Effector memory CD8-positive, alpha-beta T cell (primary cell): ENCODE measurements at regions not wholly inside any gene's neighbourhood (a gene's known extent, or its start where the extent isn't known, plus 50 kb on each side); places are given as distances from the start of the nearest gene placed in this dataset.

Experiments
- ATAC-seq: fragments of 150-1000 bp; cut with Tn5 transposase; replicated peaks from 2 replicates; pipeline ENCODE4 v1.10.0; 2021; ENCODE audit warnings: mild to moderate bottlenecking, moderate library complexity
- DNase-seq, 3 experiments: peaks; one replicate each; pipeline ENCODE4 v3.0.0; 2021
- H3K27ac Mint-ChIP-seq, 2 donors: one replicate each; pipeline ENCODE4 v1.8.0; 2022; ENCODE audit warnings: mild to moderate bottlenecking in 2 of 2, mixed read lengths in 2 of 2, moderate library complexity in 2 of 2
- H3K27me3 Mint-ChIP-seq, 2 donors: one replicate each; pipeline ENCODE4 v1.8.0; 2022; ENCODE audit warnings: mixed read lengths in 2 of 2
- H3K36me3 Mint-ChIP-seq: one replicate; pipeline ENCODE4 v1.8.0; 2022; ENCODE audit warnings: mild to moderate bottlenecking, moderate library complexity, mixed read lengths; ENCODE audit not compliant: insufficient read depth
- H3K4me1 Mint-ChIP-seq, 2 donors: one replicate each; pipeline ENCODE4 v1.8.0; 2022; ENCODE audit warnings: low read depth in 2 of 2, mixed read lengths in 2 of 2
- H3K4me3 Mint-ChIP-seq, 2 donors: one replicate each; pipeline ENCODE4 v1.8.0; 2022; ENCODE audit warnings: mild to moderate bottlenecking in 2 of 2, mixed read lengths in 2 of 2, moderate library complexity in 2 of 2
- H3K9me3 Mint-ChIP-seq, 2 donors: one replicate each; pipeline ENCODE4 v1.8.0; 2022; ENCODE audit warnings: mixed read lengths in 2 of 2

DNA sequence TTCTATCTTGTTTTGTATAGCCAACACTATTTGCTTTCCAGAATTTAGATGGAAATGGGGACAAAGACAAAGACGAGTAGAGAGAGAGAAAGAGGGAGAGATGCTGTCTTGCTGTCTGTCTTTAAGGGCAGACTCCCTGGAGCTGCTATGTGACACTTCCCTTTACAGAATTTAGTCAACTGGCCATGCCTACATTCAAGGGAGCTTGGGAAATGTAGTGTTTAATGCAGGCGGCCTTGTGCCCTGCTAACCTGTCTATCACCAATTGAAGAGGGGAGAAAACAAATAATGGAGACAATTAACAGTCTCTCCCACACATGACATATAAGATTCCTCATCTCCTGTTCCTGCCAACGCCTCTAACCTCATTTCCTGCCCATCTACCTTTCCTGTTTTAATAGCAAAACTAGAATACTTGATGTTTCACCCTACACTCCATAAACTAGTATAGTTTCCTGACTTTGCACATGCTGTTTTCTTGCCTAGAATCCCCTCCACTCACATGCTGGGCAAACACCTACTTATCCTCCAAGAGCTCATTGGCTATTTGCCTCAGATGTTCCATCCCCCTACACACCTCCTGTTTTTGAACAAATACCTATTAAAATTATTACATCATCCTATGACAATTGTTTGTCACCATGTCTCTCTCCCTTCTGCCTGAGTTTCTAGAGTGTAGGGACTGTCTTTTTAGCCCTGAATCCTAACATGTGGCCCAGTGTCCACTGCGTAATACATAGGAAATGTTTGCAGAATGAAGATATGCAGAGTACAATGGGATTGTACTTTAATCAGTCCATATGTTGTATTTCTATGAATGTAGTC, 117.2 kb downstream of the SLC25A24 start:
- Mint-ChIP-seq H3K27ac (peak overlapping the region in 1 of 2 donors; percentile 80), H3K4me3 (peak overlapping the region in 1 of 2 donors; percentile 31), H3K27me3 (peaks cover 0 to 12% of the 10 kb centered on the region in 2 donors), H3K4me1 (peaks cover 41 to 50% of the 10 kb centered on the region in 2 donors), H3K9me3 (no peaks in the 10 kb centered on the region), H3K36me3 (peaks cover 3% of the 10 kb centered on the region)
- ATAC-seq (no peak), DNase-seq (no peak)

DNA sequence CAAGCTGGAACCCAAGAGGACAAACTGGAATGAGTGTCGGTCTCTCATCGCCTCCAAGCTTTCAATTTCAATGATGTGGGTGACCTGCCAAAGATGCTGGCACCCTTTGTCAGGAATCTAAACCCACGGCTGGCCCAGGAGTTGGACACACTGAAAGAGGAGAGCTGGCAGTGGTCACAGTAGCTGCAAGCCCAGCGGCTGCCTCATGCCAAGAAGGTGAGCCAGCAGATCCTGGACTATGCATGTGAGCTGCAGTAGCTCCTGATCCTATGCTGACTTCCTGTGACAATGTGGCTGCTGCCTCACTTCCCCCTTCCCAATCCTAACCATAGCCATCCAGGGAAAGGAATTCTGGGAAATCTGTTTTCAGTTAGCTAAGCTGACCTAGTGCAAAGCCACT, 117.0 kb upstream of the VAV3 start:
- no peaks in the 10 kb centered on the region for H3K9me3 Mint-ChIP-seq
- H3K4me3 Mint-ChIP-seq, result peak overlapping the region in 1 of 2 donors; percentile 31
- DNase-seq, result no peak
- H3K27me3 Mint-ChIP-seq, result peaks cover 0 to 7% of the 10 kb centered on the region in 2 donors
- ATAC-seq, result no peak
- H3K27ac Mint-ChIP-seq, result peak overlapping the region in 1 of 2 donors; percentile 80
- H3K36me3 Mint-ChIP-seq, result peaks cover 3% of the 10 kb centered on the region
- H3K4me1 Mint-ChIP-seq, result peaks cover 41 to 57% of the 10 kb centered on the region in 2 donors

DNA sequence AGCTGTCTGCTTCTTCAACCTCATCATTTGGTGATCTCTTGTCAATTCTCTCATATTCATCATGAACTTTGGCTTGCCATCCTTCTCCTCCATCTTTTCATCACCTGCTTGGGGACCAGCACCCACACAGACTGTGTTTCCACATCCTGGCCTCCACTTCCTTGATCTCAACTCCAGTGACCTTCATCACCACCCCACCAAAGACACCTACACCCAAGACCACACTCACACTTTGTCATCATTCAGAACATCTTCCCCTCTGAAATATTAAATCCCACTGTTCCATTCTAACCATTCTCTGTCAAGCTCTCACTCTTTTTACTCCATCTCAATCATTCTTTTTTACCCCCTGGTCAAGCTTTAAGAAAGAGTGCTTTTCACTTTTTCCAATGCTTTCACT, 115.5 kb upstream of the VAV3 start:
- H3K27ac Mint-ChIP-seq, result peak overlapping the region; percentile 6 to 80
- peaks cover 3% of the 10 kb centered on the region for H3K36me3 Mint-ChIP-seq
- H3K4me1 Mint-ChIP-seq, result peaks cover 41 to 57% of the 10 kb centered on the region in 2 donors
- ATAC-seq, result peak; percentile 91
- DNase-seq, result peak; percentile 25 to 45 (median 36)
- H3K4me3 Mint-ChIP-seq, result peak overlapping the region; percentile 5 to 63
- no peaks in the 10 kb centered on the region for H3K27me3 Mint-ChIP-seq
- no peaks in the 10 kb centered on the region for H3K9me3 Mint-ChIP-seq

DNA sequence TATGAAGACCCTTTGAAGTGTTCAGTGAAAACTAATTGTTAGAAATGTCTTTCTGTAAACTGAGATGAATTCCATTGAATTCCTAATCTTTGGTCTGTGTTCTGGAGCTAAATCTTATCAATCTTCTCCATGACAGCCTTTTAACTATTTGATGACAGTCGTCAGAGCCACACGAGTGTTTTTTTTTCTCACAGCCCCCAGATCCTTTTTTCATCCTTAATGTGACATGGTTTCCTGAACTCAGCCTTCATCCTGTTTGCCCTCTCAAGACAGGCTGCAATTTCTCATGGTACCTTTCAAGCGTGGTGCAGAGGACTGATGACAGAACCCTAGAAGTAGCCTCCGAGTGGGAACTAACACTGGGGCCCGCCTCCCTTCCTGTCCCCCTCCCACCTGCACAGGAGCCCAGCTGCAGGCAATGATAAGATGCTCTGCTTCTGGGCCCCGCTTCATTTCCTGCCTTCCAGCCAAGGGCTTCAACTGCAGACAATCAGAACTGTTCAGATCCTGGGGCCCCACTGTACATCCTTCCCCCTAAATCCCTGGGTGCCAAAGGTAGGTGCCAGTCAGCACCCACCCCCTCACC, 114.6 kb upstream of the VAV3 start:
- Mint-ChIP-seq H3K4me3 (peak overlapping the region; percentile 33 to 67), H3K27ac (peak overlapping the region; percentile 6 to 80), H3K36me3 (peaks cover 3% of the 10 kb centered on the region), H3K27me3 (no peaks in the 10 kb centered on the region), H3K9me3 (no peaks in the 10 kb centered on the region), H3K4me1 (peaks cover 41 to 57% of the 10 kb centered on the region in 2 donors)
- peak; percentile 5 to 33 (median 10) for DNase-seq
- ATAC-seq, result peak; percentile 54

DNA sequence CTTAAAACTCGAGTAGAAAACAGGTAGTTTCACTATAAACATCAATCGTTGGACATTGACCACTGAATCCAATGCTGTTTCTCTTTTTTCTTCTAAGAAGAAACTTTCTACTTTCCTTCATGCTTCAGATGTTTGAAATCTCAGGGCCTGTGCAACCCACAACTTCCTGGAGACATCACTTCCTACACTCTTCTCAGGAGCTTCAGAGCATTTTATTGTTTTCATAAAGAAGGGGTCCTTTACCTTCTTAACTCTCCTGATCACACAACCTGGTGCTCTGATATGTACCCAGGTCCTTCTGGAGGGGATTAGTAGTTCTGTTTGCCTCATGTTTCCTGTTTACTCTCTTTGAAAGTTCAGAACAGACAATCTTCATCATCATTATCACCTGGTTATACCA, 113.0 kb upstream of the VAV3 start:
- peaks cover 37 to 50% of the 10 kb centered on the region in 2 donors for H3K4me1 Mint-ChIP-seq
- H3K36me3 Mint-ChIP-seq, result peaks cover 3% of the 10 kb centered on the region
- DNase-seq (no peak), ATAC-seq (peak; percentile 16)
- peak overlapping the region; percentile 54 to 80 for H3K27ac Mint-ChIP-seq
- peak overlapping the region in 1 of 2 donors; percentile 37 for H3K4me3 Mint-ChIP-seq
- no peaks in the 10 kb centered on the region for H3K9me3 Mint-ChIP-seq
- H3K27me3 Mint-ChIP-seq, result no peaks in the 10 kb centered on the region

DNA sequence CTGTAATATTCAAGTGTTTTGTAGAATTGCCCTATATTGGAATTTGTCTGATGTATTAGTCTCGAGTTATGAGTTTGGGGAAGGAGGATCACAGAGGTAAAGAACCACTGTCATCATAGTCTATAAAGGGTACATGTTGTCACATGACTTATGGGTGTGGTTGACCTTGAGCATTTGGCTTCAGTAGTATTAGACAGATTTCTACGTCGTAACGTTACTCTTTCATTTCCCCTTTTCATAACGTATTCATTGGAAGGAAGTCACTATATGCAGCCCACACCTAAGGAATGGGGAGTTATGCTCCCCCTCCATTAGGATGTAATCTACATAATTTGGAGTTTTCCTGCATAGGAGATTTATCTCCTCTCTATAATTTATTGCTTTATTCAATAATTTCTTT, 110.1 kb upstream of the VAV3 start:
- H3K9me3 Mint-ChIP-seq, result no peaks in the 10 kb centered on the region
- no peak overlapping the region for H3K27ac Mint-ChIP-seq
- ATAC-seq (peak; percentile 40), DNase-seq (no peak)
- no peaks in the 10 kb centered on the region for H3K27me3 Mint-ChIP-seq
- H3K36me3 Mint-ChIP-seq, result peaks cover 3% of the 10 kb centered on the region
- peaks cover 15 to 24% of the 10 kb centered on the region in 2 donors for H3K4me1 Mint-ChIP-seq
- no peak overlapping the region for H3K4me3 Mint-ChIP-seq

DNA sequence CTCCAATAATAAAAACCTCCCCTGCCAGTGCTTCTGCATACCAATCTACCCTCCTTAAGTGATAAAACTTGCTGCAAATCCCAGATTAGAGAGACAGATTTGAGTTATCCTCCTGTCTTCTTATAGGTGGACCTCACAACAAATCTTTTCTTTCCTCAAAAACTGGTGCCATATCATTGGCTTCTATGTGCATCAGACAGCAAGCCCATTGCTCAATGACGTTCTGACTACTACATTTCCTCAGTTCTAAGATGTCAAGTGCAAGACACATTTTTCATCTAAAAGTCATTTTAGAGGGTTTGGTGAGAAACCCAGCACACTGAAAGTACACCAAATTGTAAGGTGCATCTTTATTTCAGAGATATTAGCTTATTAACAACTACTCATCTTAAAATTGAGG, 107.8 kb upstream of the VAV3 start:
- DNase-seq (no peak), ATAC-seq (no peak)
- Mint-ChIP-seq H3K9me3 (no peaks in the 10 kb centered on the region), H3K4me3 (no peak overlapping the region), H3K36me3 (no peaks in the 10 kb centered on the region), H3K27ac (no peak overlapping the region), H3K27me3 (no peaks in the 10 kb centered on the region), H3K4me1 (peaks cover 4 to 13% of the 10 kb centered on the region in 2 donors)

DNA sequence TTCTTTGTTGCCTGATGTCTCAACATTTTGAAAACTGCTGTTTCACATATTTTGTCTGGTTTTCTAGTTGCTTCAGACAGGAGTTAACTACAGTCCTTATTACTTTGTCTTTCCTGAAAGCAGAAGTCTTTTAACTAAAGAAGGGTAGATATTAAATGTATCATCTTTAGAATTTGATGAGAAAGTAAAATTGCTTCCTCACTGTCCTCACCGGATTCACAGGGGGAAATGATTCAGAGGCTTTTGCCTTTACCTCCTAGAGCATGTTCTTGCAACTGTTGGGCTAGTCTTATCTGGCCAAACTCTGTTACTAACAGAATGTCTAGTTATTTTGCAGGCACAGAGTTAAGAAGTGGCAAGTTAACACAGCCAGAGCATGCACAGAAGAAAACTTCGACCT, 107.2 kb upstream of the VAV3 start:
- Mint-ChIP-seq H3K9me3 (no peaks in the 10 kb centered on the region), H3K36me3 (no peaks in the 10 kb centered on the region), H3K4me3 (no peak overlapping the region), H3K4me1 (peaks cover 4 to 12% of the 10 kb centered on the region in 2 donors), H3K27ac (no peak overlapping the region), H3K27me3 (no peaks in the 10 kb centered on the region)
- ATAC-seq (no peak), DNase-seq (no peak)

DNA sequence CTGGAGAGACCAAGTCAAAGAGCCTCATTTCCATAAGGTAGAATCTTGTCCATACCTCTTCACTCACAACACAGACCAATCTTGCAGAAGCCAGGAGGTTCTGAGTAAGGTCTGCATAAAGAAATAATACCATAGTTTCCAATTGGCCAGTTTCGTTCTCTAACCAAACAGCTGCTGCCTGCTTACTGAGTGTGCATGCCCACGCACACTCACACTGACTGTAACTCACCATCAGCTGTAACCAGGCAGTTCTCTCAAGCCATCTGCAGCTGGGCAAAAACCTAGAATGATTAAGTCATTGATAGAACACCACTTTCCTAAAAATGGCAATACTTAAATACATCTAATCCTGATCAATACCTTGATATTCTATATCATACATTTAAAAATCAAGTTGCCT, 106.6 kb upstream of the VAV3 start:
- DNase-seq (no peak), ATAC-seq (no peak)
- Mint-ChIP-seq H3K9me3 (no peaks in the 10 kb centered on the region), H3K27ac (no peak overlapping the region), H3K4me3 (no peak overlapping the region), H3K4me1 (peaks cover 4 to 11% of the 10 kb centered on the region in 2 donors), H3K36me3 (no peaks in the 10 kb centered on the region), H3K27me3 (no peaks in the 10 kb centered on the region)

DNA sequence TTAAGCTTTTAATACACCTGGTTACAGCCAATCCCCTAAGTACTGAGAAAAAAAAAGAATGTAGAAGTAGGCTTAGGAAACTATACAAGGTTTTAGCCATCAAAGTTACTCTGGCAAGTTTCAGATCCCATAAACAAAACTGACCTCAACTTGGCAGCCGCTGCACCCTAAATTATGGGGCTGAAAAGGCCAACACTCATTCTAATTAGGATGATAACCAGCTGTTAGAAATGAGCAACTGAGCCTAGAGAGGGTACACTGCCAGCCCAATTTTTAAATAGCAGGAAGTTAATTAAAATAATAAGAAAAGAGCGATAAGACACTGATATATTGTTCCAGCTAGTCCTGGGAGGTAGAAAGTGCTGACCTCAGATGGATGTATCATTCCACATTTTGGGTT, 105.7 kb upstream of the VAV3 start:
- H3K27ac Mint-ChIP-seq, result no peak overlapping the region
- no peaks in the 10 kb centered on the region for H3K9me3 Mint-ChIP-seq
- peaks cover 4 to 11% of the 10 kb centered on the region in 2 donors for H3K4me1 Mint-ChIP-seq
- H3K36me3 Mint-ChIP-seq, result no peaks in the 10 kb centered on the region
- ATAC-seq (no peak), DNase-seq (no peak)
- no peak overlapping the region for H3K4me3 Mint-ChIP-seq
- H3K27me3 Mint-ChIP-seq, result no peaks in the 10 kb centered on the region

DNA sequence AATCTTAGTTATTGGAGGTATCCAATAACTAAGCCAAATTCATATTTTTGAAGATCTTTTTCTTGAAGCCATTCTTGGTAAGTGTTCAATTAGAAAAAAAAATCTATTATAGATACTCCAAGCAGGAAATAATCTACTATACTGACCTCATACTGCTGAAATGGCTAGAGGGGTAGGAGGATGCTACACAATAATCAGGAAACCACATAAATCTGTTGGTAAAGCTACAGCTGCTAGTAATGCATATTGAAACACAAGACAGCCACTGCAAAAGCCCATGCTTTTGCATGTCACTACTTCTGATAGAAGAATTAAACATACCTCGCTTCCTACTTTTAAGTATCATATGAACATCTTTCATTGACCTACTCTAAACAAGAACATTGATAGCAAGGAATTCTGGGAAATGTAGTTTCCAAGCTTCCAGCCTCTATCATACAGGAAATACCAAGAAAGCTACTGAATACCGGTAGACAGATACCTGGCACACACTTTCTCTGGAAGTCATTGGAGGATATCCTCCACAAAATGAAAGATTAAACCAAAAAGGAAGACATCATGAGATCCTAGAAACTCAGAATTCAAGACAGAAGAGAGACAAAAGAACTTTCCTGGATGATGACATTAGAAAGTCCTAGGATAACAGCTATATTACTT, 103.0 kb upstream of the VAV3 start:
- peaks cover 4 to 11% of the 10 kb centered on the region in 2 donors for H3K4me1 Mint-ChIP-seq
- no peaks in the 10 kb centered on the region for H3K36me3 Mint-ChIP-seq
- peaks cover 0 to 4% of the 10 kb centered on the region in 2 donors for H3K27me3 Mint-ChIP-seq
- ATAC-seq (peak; percentile 36), DNase-seq (no peak)
- H3K9me3 Mint-ChIP-seq, result peaks cover 2 to 6% of the 10 kb centered on the region in 2 donors
- no peak overlapping the region for H3K4me3 Mint-ChIP-seq
- H3K27ac Mint-ChIP-seq, result peak overlapping the region in 1 of 2 donors; percentile 83

DNA sequence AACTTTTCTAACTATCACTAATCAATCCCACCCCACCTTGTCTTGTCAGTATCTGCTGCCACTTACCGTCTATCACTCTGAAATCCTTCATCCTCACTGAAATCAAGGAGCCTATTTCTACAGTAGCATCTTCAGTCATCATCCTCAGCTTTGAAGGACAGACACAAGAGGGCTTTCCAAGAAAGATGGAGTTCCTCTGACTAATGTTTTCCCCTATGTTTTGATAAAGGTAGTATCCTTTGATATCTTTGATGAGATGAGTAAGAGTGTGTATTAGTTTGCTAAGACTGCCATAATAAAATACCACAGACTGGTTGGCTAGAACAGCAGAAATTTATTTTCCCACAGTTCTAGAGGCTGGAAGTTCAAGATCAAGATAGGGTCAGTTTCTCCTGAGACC, 101.8 kb upstream of the VAV3 start:
- H3K4me1 Mint-ChIP-seq, result peaks cover 4 to 11% of the 10 kb centered on the region in 2 donors
- H3K27ac Mint-ChIP-seq, result no peak overlapping the region
- H3K36me3 Mint-ChIP-seq, result no peaks in the 10 kb centered on the region
- DNase-seq, result no peak
- no peak overlapping the region for H3K4me3 Mint-ChIP-seq
- ATAC-seq, result no peak
- H3K27me3 Mint-ChIP-seq, result peaks cover 3 to 4% of the 10 kb centered on the region in 2 donors
- H3K9me3 Mint-ChIP-seq, result peaks cover 3 to 11% of the 10 kb centered on the region in 2 donors

DNA sequence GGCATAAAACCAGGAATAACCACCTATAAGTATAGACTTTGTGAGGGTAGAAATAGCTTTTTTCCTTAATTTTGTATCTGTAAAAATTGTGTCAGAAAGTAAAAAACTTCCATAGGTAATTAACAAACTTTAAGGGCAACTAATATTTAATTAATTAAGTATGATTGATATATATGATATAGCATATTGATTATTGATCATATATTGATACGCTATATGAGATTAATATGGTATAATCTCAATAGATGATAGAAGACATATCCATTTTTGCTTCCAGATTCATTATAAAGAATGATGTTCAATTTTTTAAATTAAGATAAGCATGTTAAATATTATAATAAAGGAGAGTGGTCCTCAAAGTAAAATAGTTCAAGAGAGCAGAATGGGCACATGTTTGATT, 99.3 kb upstream of the VAV3 start:
- peaks cover 4 to 11% of the 10 kb centered on the region in 2 donors for H3K4me1 Mint-ChIP-seq
- no peak overlapping the region for H3K4me3 Mint-ChIP-seq
- DNase-seq (no peak), ATAC-seq (no peak)
- H3K27ac Mint-ChIP-seq, result no peak overlapping the region
- peaks cover 6 to 16% of the 10 kb centered on the region in 2 donors for H3K9me3 Mint-ChIP-seq
- no peaks in the 10 kb centered on the region for H3K36me3 Mint-ChIP-seq
- H3K27me3 Mint-ChIP-seq, result peaks cover 4 to 8% of the 10 kb centered on the region in 2 donors
